ENCODE measurements at regions not wholly inside any gene's neighbourhood (a gene's known extent, or its start where the extent isn't known, plus 50 kb on each side); places are given as distances from the start of the nearest gene placed in this dataset.

DNA sequence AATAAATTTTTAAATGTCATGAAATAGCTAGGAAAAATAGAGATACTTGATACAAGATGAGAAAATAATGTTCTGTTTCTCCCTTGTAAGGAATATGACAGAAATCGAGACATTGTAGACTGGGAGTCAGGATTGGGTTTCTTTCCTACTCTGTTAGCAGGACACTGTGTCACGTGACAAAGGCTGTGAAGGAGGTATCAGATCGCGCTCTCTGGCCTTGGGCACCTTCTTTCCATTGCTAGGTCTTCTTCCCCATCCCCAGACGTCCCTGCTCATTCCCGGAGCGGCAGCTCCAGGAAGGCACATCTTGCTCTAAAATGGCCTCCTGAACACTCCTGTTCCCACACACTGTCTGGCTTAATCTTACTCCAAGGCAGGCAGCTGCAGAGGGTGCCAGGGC lies 133.4 kb downstream of the TM9SF2 start:
- no peak for DNase-seq

- DNase-seq: no peak
These were observed 129.1 kb downstream of the TM9SF2 start for GRCh38 chr13:99630269-99630898.

DNA sequence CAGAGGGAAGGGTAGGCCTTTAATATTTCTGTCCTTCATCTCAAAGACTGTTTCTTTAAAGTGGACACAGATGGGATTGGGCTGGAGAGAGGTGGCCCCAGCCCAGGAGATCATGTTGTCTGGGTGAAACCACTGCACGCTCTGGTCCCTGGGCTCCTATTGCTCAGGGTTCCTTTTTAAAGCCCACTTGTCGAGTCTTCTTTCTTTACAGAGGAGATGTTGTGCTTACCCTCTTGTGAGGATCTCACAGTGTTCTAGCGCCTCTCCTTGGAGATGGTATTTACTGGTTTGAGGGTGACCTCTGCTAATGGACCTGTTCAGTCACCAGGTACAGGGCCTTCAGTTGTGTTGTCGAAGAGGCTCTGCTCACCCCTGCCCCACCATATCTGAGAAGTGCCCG lies 128.4 kb downstream of the TM9SF2 start:
- no peak for DNase-seq

DNA sequence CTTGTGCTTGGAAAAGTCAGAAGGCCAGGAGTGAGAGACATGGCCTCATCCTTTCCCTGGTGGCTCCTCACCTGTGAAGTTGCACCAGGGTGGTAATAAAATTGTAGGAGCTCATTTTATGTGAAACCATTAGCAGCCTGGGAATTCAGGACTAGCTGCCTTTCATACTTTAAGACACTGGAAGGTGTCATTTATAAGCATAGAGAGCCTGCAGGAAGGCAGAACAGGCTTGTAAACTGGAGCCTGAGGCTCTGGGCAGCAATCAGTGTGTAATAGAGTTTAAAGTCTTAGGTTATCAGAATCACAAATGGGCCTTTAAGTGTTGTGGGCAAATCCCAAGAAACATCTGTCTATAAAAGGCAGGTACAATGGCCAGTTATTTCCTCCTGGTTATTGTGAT lies 127.2 kb downstream of the TM9SF2 start:
- DNase-seq: no peak

DNA sequence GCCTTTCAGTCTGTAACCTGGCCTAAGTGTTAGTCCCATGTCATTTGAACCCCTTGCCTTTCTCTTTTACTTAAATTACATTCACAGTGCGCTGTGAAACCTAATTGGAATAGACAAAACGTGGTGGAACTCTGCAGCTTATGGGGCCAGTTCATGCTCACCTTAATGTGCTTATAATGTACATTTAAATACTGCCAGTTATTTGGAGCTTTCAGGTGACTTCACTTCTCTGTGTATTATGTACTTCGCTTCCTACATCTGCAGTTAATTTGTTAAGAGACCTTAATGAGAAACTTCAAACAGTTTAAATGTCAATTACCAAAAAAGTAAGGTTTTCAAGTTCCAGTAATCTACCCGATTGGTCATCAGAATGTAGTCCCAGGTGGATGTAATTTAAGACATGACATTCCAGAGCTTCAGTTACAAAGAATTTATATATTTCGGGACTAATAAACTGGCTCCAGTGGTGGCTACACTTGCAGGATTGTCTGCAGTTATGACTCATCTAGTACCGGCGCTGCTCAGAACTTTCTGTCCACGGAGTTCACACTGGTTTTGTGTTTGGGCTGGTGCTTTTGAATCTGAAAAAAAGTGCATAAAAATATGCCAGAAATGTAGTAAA lies 125.3 kb downstream of the TM9SF2 start:
- no peak for DNase-seq

- no peak for DNase-seq
These were observed 123.8 kb downstream of the TM9SF2 start for GRCh38 chr13:99624936-99625540.

DNA sequence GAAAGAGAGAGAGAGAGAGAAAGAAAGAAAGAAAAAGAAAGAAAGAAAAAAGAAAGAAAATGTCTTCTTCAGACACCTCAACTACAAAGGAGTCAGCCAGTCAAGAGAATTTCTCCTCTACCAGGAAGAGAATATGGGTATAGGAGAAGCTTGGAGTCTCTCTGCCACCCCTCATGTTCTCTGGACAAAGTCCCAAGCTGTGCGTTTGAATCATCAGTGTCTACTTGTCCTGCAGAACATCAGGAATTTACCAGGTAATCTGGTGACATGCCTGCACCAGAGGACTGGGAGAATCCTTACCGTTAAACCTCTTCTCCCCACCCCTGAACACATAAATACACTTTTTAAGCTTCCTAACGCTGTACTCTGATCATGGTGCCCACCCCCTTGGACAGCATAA lies 119.5 kb downstream of the TM9SF2 start:
- DNase-seq: no peak

- DNase-seq: no peak
These were observed 117.9 kb downstream of the TM9SF2 start for GRCh38 chr13:99619207-99619606.

DNA sequence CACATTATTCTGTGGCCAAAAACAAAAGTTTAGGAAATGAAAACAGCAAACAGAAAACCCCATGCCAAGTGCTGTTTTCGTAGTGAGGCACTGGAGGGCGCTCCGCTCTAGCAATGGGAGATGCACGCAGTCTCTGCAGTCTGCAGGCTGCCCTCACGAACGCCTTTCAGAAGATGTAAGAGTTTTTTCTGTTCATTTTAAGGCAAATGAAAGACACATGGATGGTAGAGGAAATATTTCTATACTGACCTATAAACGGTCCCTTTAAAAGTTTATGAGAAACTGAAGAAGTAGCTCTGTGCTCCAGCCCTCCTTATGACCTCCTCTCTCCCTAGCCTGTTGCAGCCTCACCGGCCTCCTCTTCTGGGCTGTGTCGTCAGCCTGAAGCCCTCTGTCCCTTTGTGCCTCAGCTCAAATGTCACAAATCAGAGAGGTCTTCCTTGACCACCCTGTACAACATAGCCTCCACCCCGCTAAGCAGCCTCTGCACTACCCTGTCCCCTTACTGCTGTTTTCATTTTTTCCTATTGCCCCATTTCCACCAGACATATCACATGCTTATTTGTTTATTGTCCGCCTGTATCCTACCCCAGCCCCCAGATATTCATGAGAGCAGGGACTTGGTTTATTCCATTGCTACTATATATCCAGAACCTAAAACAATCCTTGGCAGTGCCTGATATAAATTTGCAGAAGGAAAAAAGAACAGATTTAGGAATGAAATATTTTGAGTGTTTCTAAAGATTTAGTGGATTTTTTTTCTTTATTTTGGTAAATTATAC lies 116.4 kb downstream of the TM9SF2 start:
- DNase-seq: no peak

GRCh38 chr13:99614465-99614885 lies 113.2 kb downstream of the TM9SF2 start:
- no peak for DNase-seq

Data from activated effector memory CD4-positive, alpha-beta T cell treated with anti-CD3 and anti-CD28 coated beads, Interleukin-2, amount 50 U/mL, for 16 hours (primary cell).